HUES64 (cell line): ENCODE measurements at regions not wholly inside any gene's neighbourhood (a gene's known extent, or its start where the extent isn't known, plus 50 kb on each side); places are given as distances from the start of the nearest gene placed in this dataset.

Experiments
- H3K27ac ChIP-seq: 2 replicates; pipeline ENCODE4 v1.7.0; 2013; ENCODE audit warnings: low read depth, low read length, inconsistent platforms
- H3K27me3 ChIP-seq: 2 replicates; pipeline ENCODE4 v1.6.1; 2013; ENCODE audit warnings: mild to moderate bottlenecking, low read length; ENCODE audit not compliant: insufficient read depth
- H3K36me3 ChIP-seq: 2 replicates; pipeline ENCODE4 v1.6.1; 2013; ENCODE audit warnings: mild to moderate bottlenecking, low read length; ENCODE audit not compliant: insufficient read depth
- H3K4me1 ChIP-seq: 2 replicates; pipeline ENCODE4 v1.6.1; 2013; ENCODE audit warnings: mild to moderate bottlenecking, low read length, moderate library complexity; ENCODE audit not compliant: insufficient read depth
- H3K4me3 ChIP-seq: 2 replicates; pipeline ENCODE4 v1.5.1; 2013; ENCODE audit warnings: mild to moderate bottlenecking, low read length, moderate library complexity
- H3K9ac ChIP-seq: 2 replicates; pipeline ENCODE4 v1.6.1; 2013; ENCODE audit warnings: mild to moderate bottlenecking, low read depth, low read length
- H3K9me3 ChIP-seq: 2 replicates; pipeline ENCODE4 v1.6.1; 2013; ENCODE audit warnings: low read depth, low read length; ENCODE audit not compliant: insufficient read depth
- WGBS: fragments of 150-250, 120-280 bp; methylation state at CpG from one replicate; pipeline ENCODE4 v1.1.7; 2013; ENCODE audit warnings: missing lambda C conversion rate; 5-methylcytosine and 5-hydroxymethylcytosine counted together

- no peaks in the 10 kb centered on the region for H3K36me3 ChIP-seq
- 0 out of 2 replicates have a peak, but pooled peaks cover 2% of the 10 kb centered on the region for H3K9me3 ChIP-seq
These were observed 223.5 kb upstream of the RBMS3 start for GRCh38 chr3:29057326-29057725.

DNA sequence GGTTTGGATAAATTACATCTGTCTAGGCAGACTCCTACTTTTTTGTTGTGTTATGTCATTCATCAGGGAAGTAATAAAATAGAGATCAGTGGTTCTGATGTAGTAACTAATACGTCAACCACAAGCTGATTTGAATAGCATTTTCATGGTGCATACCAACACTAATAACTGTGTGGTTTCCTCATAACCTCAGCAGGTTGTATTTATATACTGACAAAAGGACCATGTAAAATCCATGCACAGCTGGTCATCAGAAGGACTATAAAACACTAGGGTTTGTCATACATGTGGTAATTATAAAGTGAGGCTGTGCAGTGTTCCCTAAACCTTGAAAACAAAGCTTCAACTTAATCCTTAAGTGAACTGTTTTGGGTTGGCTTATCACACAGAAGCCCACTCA lies 216.8 kb upstream of the RBMS3 start:
- H3K9ac ChIP-seq = no peak overlapping the region
- H3K27ac ChIP-seq = no peak overlapping the region
- H3K4me3 ChIP-seq = no peak overlapping the region
- WGBS = 100% methylated on average over 1 of the region's 1 CpG
- no peaks in the 10 kb centered on the region for H3K27me3 ChIP-seq
- H3K36me3 ChIP-seq = no peaks in the 10 kb centered on the region
- no peaks in the 10 kb centered on the region for H3K9me3 ChIP-seq
- H3K4me1 ChIP-seq = peaks cover 7% of the 10 kb centered on the region; the same call in 1 of the 2 replicates

More at GRCh38 chr3:29057326-29057725, 223.5 kb upstream of the RBMS3 start:
- H3K27me3 ChIP-seq = no peaks in the 10 kb centered on the region
- H3K4me1 ChIP-seq = peaks cover 9% of the 10 kb centered on the region; the same call in 1 of the 2 replicates
- H3K9ac ChIP-seq = no peak overlapping the region
- peak overlapping the region; percentile 91; the same call in 1 of the 2 replicates for H3K27ac ChIP-seq
- no peak overlapping the region for H3K4me3 ChIP-seq

DNA sequence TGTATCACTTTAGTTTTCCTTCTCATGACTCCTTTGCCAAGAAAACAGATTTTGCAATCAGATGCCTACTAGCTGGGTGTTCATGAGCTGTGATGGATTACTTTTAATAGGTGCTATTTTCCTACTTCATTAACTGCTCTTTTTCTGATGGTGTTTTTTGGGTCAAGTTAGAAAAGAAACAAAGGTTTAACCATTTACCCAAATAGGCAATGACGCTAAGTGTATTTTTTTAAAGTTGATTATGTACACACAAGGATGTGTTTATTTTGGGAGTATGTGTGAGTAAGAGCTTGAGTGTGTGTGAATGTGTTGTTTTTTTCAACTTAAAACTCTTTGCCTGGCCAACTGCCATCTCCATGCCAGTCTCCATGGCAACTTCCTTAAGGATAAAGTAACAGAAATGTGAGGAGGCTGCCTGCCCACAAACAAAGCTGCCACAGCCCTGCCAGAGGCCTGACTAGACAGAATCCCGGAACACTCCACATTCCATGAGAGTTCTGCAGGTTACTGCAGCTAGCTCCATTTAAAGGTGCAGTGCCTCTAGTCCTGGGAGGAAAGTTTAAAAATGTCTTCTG lies 215.6 kb upstream of the RBMS3 start:
- Histone ChIP-seq H3K36me3 (no peaks in the 10 kb centered on the region), H3K9me3 (no peaks in the 10 kb centered on the region), H3K27me3 (no peaks in the 10 kb centered on the region), H3K27ac (no peak overlapping the region), H3K4me3 (no peak overlapping the region), H3K9ac (no peak overlapping the region), H3K4me1 (peaks cover 7% of the 10 kb centered on the region; the same call in 1 of the 2 replicates)
- WGBS = 81% methylated on average over 2 of the region's 2 CpGs

DNA sequence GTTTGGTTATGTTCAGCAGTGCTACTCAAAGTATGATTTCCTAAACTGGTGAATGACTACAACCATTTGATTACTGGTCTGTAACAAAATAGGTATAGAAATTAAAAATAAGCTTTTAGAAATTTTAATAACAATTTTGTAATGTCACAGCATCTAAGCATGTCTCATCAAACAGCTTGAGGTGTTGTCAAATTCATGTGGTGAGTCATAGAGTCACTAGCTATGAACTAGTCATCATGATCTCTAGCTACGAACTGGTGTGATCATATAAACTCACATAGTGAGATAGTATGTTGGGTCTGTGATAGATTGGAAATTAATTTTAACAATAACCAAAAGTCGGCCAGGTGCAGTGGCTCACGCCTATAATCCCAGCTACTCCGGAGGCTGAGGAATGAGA lies 213.9 kb upstream of the RBMS3 start:
- 95% methylated on average over 4 of the region's 4 CpGs for WGBS
- no peaks in the 10 kb centered on the region for H3K27me3 ChIP-seq
- no peak overlapping the region for H3K4me3 ChIP-seq
- no peak overlapping the region for H3K9ac ChIP-seq
- H3K9me3 ChIP-seq = no peaks in the 10 kb centered on the region
- no peak overlapping the region for H3K27ac ChIP-seq
- no peaks in the 10 kb centered on the region for H3K36me3 ChIP-seq
- peaks cover 7% of the 10 kb centered on the region; the same call in 1 of the 2 replicates for H3K4me1 ChIP-seq

- Histone ChIP-seq H3K4me1 (no peaks in the 10 kb centered on the region), H3K4me3 (no peak overlapping the region), H3K36me3 (no peaks in the 10 kb centered on the region), H3K9ac (no peak overlapping the region), H3K27ac (no peak overlapping the region), H3K27me3 (no peaks in the 10 kb centered on the region), H3K9me3 (no peaks in the 10 kb centered on the region)
- WGBS = 91% methylated on average over 2 of the region's 3 CpGs
These were observed 209.8 kb upstream of the RBMS3 start for GRCh38 chr3:29070959-29071634.

- 96% methylated on average over 1 of the region's 1 CpG for WGBS
- Histone ChIP-seq H3K4me3 (no peak overlapping the region), H3K9me3 (no peaks in the 10 kb centered on the region), H3K4me1 (no peaks in the 10 kb centered on the region), H3K36me3 (no peaks in the 10 kb centered on the region), H3K27me3 (no peaks in the 10 kb centered on the region), H3K27ac (no peak overlapping the region), H3K9ac (no peak overlapping the region)
These were observed 208.3 kb upstream of the RBMS3 start for GRCh38 chr3:29072611-29073010.

GRCh38 chr3:29077356-29077755 lies 203.5 kb upstream of the RBMS3 start:
- Histone ChIP-seq H3K27ac (no peak overlapping the region), H3K9me3 (no peaks in the 10 kb centered on the region), H3K4me1 (no peaks in the 10 kb centered on the region), H3K36me3 (no peaks in the 10 kb centered on the region), H3K4me3 (no peak overlapping the region), H3K27me3 (no peaks in the 10 kb centered on the region), H3K9ac (no peak overlapping the region)
- WGBS = no CpG with 5 or more reads among the region's 2 CpGs

DNA sequence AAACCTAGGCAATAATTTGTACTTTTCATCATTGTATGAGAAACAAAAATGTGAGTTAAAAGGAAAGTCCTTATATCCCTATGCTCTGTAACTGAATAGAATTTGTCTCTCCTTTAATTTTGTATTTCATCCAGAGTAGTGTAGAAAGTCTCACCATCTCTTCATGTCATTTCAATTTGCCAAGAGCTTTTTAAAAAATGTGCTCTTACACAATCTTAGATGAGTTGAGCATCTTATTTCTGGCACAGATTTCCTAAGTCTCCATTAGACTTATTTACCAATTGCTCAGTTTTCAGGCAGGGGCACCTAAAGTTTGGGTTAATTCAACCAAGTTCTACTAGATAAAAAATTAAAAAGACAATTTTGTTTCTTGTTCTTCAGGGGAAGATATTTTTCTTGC lies 201.5 kb upstream of the RBMS3 start:
- no peaks in the 10 kb centered on the region for H3K36me3 ChIP-seq
- no peaks in the 10 kb centered on the region for H3K9me3 ChIP-seq
- H3K9ac ChIP-seq = no peak overlapping the region
- H3K4me1 ChIP-seq = no peaks in the 10 kb centered on the region
- H3K27me3 ChIP-seq = no peaks in the 10 kb centered on the region
- no peak overlapping the region for H3K4me3 ChIP-seq
- H3K27ac ChIP-seq = no peak overlapping the region

DNA sequence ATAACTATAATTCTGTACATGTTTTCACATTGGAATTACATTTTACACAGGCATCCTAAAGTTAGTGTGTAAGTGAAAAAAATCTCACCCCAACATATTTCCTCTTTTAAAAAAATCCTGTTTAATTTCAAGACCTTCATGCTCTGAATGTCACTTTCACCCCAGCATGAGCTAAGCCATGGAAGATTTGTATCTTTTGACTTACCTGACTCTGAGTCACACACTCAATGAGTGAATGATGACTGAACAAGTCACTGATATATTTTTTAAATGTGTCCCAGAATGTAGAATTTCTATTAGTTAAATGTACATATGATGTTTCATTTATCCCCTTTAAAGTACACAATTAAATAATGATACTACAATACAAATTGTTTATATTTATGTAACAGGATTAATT lies 199.9 kb upstream of the RBMS3 start:
- no peaks in the 10 kb centered on the region for H3K27me3 ChIP-seq
- H3K9me3 ChIP-seq = no peaks in the 10 kb centered on the region
- H3K9ac ChIP-seq = no peak overlapping the region
- no peak overlapping the region for H3K27ac ChIP-seq
- no peaks in the 10 kb centered on the region for H3K36me3 ChIP-seq
- H3K4me3 ChIP-seq = no peak overlapping the region
- no peaks in the 10 kb centered on the region for H3K4me1 ChIP-seq

GRCh38 chr3:29083081-29083480 lies 197.8 kb upstream of the RBMS3 start:
- H3K4me3 ChIP-seq = no peak overlapping the region
- no peaks in the 10 kb centered on the region for H3K4me1 ChIP-seq
- H3K27ac ChIP-seq = no peak overlapping the region
- no peaks in the 10 kb centered on the region for H3K9me3 ChIP-seq
- H3K27me3 ChIP-seq = no peaks in the 10 kb centered on the region
- H3K9ac ChIP-seq = no peak overlapping the region
- H3K36me3 ChIP-seq = no peaks in the 10 kb centered on the region
- WGBS = 92% methylated on average over 1 of the region's 2 CpGs

DNA sequence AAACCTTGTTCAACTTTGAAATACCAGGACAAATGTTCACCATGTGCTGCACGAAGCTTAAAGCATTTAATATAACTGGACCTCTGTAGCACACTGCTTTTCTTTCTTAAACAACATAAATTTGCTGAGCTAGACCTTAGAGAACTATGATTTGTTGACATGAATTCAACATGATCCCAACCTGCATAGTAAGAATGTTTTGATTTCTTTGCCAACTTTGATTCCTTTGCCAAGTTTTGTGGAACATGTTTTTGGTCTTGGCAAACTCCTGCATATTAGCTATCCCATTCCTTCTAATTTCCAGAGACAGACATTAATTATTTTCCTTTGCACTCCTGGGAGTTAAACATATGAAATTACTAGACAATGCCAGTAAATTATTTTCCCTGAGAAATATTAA lies 197.2 kb upstream of the RBMS3 start:
- WGBS = 92% methylated on average over 1 of the region's 1 CpG
- no peak overlapping the region for H3K9ac ChIP-seq
- no peaks in the 10 kb centered on the region for H3K9me3 ChIP-seq
- no peaks in the 10 kb centered on the region for H3K36me3 ChIP-seq
- no peak overlapping the region for H3K4me3 ChIP-seq
- no peak overlapping the region for H3K27ac ChIP-seq
- no peaks in the 10 kb centered on the region for H3K4me1 ChIP-seq
- no peaks in the 10 kb centered on the region for H3K27me3 ChIP-seq

DNA sequence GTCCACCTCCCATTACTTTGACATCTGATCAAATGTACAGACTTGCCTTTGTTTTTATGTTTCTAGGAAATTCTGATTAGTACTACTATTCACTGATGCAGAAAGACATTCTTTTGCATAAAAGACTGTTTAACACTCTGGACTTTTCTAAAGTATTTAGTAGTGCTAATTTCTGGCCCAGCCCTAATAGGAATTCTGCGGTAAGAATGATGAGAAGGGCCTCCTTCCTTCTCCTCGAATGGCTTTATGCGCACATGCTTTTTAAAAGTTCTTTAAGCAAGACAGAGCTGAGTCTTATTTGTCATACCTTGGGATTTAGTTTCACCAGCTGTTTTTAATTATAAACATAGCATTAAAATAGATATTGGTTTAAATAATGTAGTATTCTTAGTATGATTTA lies 192.3 kb upstream of the RBMS3 start:
- no peak overlapping the region for H3K27ac ChIP-seq
- H3K36me3 ChIP-seq = no peaks in the 10 kb centered on the region
- H3K4me3 ChIP-seq = no peak overlapping the region
- no peak overlapping the region for H3K9ac ChIP-seq
- H3K4me1 ChIP-seq = no peaks in the 10 kb centered on the region
- no peaks in the 10 kb centered on the region for H3K9me3 ChIP-seq
- H3K27me3 ChIP-seq = no peaks in the 10 kb centered on the region
- 90% methylated on average over 3 of the region's 3 CpGs for WGBS
